NCI-H460 (cell line): ENCODE measurements at regions not wholly inside any gene's neighbourhood (a gene's known extent, or its start where the extent isn't known, plus 50 kb on each side); places are given as distances from the start of the nearest gene placed in this dataset.

ENCODE experiments used
- DNase-seq: peaks from one replicate; pipeline ENCODE4 v3.0.0-alpha.2; 2016; ENCODE audit warnings: low read depth; ENCODE audit errors: extremely low read depth

DNA sequence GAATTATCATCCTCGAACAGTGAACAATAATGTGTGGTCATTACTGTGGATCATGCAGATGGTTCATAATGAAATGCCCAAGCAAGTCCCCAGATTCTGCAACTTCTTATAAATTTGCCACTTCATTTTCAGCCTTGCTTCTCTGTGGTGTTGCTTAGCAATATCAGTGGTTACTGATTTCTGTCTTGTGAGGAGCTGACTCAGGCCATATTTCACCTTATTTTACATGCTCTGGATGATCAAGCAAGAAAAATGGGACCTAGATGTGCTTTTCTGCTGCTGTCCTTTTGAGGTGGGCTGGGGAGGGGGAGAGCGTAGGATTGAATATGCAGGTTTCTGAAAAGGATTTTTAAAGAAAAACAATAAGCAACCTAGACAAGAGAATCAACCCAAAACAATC, 188.3 kb downstream of the SLC24A2 start:
- no peak for DNase-seq

GRCh38 chr9:19598722-19599121, 189.9 kb downstream of the ACER2 start:
- no peak for DNase-seq

DNA sequence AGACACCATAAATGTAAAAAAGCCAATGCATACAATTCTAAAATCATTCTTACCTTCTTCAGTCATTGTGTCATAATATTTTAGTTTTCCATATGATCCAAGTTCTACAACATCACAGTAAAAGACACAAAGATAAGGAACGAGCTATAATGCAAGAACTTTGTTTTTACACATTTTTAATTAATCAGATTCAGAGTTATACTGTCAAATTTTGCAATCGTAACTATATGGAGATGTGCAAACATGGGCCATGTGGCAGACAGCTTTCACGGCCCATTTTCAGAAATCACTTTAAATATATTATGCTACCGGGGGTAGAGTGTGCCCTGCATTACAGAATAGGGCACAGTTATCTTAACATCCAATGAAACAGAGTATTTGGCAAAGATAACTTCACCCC, 188.4 kb downstream of the ACER2 start:
- no peak for DNase-seq

DNA sequence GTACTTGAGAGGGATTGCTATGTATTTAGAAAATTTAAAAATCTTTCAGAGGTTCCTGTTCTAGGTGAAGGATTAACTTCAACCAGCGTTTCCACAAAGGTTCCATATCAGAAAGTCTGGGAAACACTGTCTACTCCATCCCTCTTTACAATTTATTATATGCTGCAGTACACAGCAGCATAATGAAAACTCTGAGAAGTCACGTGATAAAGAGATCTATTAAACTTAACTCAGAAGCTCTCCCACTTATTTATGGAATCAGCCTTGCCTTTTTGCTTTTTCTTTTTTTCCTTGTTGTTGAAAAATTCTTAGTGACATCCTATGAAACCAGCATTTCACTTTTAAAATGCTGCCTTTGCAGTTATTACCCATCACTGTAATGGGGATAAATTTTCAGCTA, 186.2 kb downstream of the ACER2 start:
- no peak for DNase-seq

GRCh38 chr9:19587678-19588077, 178.9 kb downstream of the ACER2 start:
- DNase-seq, result no peak

DNA sequence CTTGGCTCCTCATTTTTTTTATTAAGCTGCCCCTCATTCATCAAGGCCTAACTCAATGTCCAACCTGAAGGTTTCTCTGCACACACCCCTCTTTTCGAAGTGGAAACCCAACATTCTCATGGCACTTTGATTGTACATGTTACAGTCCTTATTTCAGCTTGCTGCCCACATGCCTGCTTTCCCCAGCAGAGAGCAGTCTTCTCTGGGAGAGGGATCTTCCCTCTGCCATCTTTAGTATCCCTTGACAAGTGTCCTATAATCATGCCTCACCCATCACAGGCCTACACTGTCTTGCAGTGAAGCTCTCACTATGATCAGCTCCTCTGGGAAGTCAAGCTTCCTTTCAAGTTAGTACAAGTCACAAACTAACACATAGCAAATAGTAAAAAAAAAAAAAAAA, 175.1 kb downstream of the ACER2 start:
- no peak for DNase-seq

DNA sequence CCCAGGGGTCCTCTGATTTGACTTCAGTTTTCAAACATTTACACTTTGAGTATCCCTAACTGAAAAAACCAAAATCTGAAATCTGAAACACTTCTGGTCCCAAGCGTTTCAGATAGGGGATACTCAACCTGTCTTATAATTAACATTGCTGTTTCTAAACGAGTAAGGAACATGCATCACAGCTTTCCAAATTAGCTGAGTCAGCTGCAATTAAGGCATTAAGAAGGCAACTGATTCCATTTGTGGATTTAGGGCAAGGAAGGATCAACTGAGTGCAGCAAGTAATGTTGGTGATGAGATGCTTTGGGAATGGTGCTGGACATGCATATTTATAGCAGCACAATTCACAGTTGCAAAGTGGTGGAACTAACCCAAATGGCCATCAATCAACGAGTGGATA, 168.6 kb downstream of the ACER2 start:
- no peak for DNase-seq

DNA sequence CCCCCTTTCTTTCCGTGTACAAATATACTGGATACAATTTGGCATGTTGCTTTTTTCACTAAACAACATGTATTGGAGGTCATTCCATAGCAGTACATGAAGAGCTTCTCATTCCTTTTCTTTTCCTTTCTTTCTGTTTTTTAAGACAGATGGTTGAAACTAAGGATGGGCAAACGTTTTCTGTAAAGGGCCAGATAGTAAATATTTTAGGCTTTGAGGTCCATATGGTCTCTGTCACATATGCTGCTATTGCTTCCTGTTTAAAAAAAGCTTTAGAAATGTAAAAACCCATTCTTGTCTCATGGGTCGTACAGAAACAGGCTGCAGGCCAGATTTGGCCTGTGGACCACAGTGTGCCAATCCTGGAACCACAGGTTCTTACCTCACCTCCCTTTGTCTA, 160.1 kb downstream of the ACER2 start:
- no peak for DNase-seq

GRCh38 chr9:19564396-19565061, 155.7 kb downstream of the ACER2 start:
- no peak for DNase-seq

DNA sequence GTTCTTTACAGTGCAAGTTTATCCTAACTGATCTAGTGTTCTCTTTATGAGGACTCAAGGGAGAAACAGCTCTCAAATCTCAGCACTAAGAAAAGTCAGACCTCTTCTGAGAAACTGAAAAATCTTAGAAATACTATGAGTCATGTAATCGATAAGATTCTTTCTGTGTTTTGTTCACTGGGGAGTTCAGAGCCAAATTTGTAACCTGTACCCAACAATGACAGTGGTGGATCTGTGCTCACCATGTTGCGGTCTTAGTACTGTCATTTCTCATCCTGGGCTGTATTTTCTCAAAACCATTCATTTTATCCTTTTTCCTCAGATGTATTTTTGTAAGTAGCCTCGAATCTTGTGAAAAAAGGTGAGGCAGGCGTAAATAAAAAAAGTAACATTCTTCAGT, 146.4 kb downstream of the ACER2 start:
- DNase-seq, result no peak

DNA sequence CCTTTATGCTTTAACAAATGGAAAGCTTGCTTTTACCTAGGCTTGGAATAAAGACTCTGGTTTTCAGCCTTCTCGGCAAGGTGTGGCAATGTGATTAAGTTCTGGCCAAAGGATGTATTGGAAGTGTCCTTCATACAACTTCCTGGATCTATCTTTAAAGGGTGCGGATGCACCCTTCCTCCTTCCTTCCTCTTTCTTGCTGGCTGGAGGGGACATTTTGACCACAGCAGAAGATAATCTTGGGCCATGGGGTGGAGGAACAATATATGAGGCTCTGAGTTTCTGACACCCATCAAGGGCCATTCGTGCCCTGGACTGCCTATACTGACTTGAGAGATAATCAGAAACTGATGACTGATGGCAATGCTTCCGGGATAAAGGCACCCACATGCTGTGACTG, 145.7 kb downstream of the ACER2 start:
- no peak for DNase-seq

GRCh38 chr9:19553441-19553840, 144.6 kb downstream of the ACER2 start:
- no peak for DNase-seq

DNA sequence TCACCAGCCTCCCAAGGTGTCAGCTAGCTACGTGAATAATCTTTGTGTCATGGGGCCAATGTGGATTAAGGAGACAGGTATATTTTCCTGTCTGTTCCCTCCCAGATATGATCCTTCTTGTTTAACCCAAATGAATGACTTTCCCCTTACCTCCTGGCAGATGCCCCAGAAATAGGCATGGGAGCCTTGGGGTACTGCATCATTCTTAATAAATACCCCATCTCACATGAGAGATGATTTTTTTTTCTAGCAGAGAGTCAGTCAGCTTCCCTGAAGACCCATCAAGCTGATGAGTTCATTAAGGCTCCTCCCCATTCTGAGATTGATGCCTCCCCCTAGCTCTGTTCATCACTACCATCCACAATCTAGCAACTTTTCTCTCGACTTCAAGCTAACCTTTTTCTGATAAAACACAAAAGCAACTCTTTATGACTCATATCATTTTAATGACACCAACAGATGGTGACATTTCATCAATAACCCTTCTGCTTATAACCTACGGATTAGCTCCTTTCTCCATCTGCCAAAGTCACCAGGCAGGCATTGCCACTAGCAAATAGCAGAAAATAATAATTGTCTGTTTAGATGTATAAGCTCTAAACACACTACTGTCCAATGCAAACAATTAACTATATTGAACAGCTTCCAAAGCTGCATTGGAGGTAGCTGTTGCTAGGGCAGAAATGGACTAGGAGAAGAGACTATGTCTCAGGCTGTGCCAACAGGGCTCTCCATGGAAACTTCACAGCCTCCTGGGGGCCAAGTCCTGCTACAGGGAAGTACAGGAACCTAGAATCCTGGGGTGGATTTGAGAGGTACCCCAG, 143.7 kb downstream of the ACER2 start:
- no peak for DNase-seq

GRCh38 chr9:19551124-19551929, 142.5 kb downstream of the ACER2 start:
- no peak for DNase-seq

DNA sequence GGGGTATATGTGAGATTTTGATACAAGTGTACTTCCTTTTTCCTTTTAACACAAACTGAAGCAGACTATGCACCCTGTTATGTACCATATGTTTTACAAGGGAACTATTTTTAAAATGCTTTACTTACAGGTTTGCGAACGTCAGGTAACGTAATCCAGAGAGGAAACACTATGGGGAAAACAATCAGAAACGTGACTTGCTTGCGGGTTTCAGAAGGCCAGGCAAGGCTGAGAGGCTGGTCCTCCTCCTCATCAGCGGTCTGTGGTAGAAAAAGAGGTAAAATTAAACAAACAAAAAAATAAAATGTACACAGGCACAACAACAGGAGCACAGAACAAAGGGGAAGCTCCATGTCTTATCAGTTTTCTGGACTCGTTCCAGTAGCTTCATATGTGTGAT, 141.2 kb downstream of the ACER2 start:
- no peak for DNase-seq

DNA sequence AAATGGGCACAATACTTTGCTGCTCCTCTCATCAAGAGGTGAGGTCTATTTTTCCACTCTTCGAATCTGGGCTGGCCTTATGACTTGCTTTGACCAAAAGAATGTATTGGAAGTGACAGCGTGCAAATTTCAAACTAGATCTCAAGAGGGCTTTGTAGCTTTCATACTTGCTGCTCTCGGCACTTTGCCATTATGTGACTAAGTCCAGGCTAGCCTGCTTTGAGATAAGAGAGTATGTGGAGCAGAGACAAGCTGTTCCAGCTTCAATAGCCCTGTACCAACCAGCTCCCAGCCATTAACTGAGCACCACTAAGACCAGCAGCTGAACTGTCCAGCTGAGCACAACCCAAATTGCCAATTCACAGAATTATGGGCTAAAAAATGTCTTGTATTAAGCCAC, 124.6 kb downstream of the ACER2 start:
- DNase-seq, result no peak

GRCh38 chr9:19527663-19528062, 118.9 kb downstream of the ACER2 start:
- no peak for DNase-seq

- DNase-seq, result no peak
Measured at GRCh38 chr9:19522558-19522957, 113.7 kb downstream of the ACER2 start.

DNA sequence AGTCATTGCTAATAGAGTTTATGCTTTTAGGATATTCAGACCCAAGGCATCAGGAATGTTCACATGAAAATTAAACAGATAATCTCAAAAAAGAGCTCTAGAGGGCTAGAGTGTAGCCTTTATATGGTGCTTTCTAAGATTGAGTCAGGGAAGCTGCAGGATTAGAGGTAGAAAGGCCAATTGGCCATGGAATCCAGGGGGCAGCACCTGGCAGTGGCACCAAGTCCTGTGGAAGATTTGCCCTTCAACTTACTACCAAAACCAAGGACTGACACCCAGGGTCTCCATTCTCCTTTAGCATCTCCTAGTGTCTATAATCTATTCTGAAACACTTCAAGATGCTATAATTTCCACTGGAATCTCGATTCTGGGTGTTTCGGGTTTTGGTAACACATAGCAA, 112.4 kb downstream of the ACER2 start:
- no peak for DNase-seq

DNA sequence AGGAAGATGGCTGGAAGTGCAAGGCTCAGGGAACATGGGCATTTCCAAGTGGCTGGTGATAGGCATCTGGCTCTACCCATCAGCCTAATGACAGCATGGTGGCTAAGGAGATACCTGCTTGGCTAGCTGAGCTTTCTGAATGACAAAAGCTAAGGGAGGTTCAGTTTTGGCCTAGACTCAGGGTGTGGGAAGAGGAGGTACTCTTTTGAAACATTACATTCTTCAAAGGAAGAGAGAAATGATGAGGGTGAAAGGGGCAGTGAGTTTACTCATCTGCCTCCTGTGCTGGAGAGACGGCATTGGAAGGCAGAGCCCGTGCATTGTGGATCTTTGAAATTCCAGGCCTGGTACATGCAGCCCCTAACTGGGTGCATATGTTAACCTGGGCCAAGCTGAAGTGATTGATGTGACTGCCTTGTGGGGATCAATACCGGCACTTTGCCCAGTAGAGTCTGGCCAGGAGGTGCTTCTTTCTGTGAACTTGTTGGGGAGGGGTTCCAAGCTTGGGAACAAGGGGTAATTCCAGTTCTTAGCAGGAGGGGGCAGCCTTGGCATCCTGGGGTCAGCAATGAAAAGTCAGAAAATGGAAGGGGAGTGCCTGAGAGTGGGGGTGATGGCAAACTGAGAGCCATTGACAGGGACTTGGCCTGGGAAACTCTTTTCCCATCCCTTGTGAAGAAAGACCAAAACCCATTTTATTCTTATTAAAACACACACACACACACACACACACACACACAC, 108.6 kb downstream of the ACER2 start:
- no peak for DNase-seq

- DNase-seq, result no peak
Measured at GRCh38 chr9:19516348-19516747, 107.5 kb downstream of the ACER2 start.
